ENCODE measurements at regions not wholly inside any gene's neighbourhood (a gene's known extent, or its start where the extent isn't known, plus 50 kb on each side); places are given as distances from the start of the nearest gene placed in this dataset.
A peak's percentile ranks its signal among the peaks of the same experiment; 100 is the strongest.

GRCh38 chr5:61252643-61252925 lies 79.5 kb upstream of the ZSWIM6 start:
- Histone ChIP-seq H3K27me3 (no peaks in the 10 kb centered on the region), H3K27ac (peak overlapping the region; percentile 46), H3K36me3 (no peaks in the 10 kb centered on the region), H3K4me1 (peaks cover 12% of the 10 kb centered on the region), H3K9me3 (replicated peaks) (no peaks in the 10 kb centered on the region), H3K4me3 (peak overlapping the region; percentile 50)
- DNase-seq, result peak; percentile 70 to 82

- Histone ChIP-seq H3K36me3 (no peaks in the 10 kb centered on the region), H3K4me3 (no peak overlapping the region), H3K27me3 (no peaks in the 10 kb centered on the region), H3K4me1 (peaks cover 12% of the 10 kb centered on the region), H3K9me3 (replicated peaks) (no peaks in the 10 kb centered on the region), H3K27ac (no peak overlapping the region)
- no peak for DNase-seq
Observed at GRCh38 chr5:61253547-61253946, 78.5 kb upstream of the ZSWIM6 start.

- H3K4me3 ChIP-seq, result no peak overlapping the region
- DNase-seq, result no peak
- no peaks in the 10 kb centered on the region for H3K9me3 ChIP-seq (replicated peaks)
- H3K4me1 ChIP-seq, result peaks cover 12% of the 10 kb centered on the region
- no peaks in the 10 kb centered on the region for H3K27me3 ChIP-seq
- no peaks in the 10 kb centered on the region for H3K36me3 ChIP-seq
- no peak overlapping the region for H3K27ac ChIP-seq
Observed at GRCh38 chr5:61254969-61255555, 77.0 kb upstream of the ZSWIM6 start.

GRCh38 chr5:61256474-61256873 lies 75.6 kb upstream of the ZSWIM6 start:
- peaks cover 12% of the 10 kb centered on the region for H3K4me1 ChIP-seq
- H3K36me3 ChIP-seq, result no peaks in the 10 kb centered on the region
- H3K9me3 ChIP-seq (replicated peaks), result no peaks in the 10 kb centered on the region
- DNase-seq, result no peak
- no peak overlapping the region for H3K4me3 ChIP-seq
- H3K27me3 ChIP-seq, result no peaks in the 10 kb centered on the region
- H3K27ac ChIP-seq, result no peak overlapping the region

- Histone ChIP-seq H3K9me3 (replicated peaks) (no peaks in the 10 kb centered on the region), H3K4me3 (no peak overlapping the region), H3K36me3 (no peaks in the 10 kb centered on the region), H3K4me1 (peaks cover 7% of the 10 kb centered on the region), H3K27ac (no peak overlapping the region), H3K27me3 (no peaks in the 10 kb centered on the region)
- DNase-seq, result no peak
Observed at GRCh38 chr5:61257421-61257820, 74.6 kb upstream of the ZSWIM6 start.

- H3K27me3 ChIP-seq, result no peaks in the 10 kb centered on the region
- H3K4me3 ChIP-seq, result no peak overlapping the region
- H3K36me3 ChIP-seq, result no peaks in the 10 kb centered on the region
- no peaks in the 10 kb centered on the region for H3K4me1 ChIP-seq
- H3K27ac ChIP-seq, result no peak overlapping the region
- DNase-seq, result no peak
- H3K9me3 ChIP-seq (replicated peaks), result no peaks in the 10 kb centered on the region
Observed at GRCh38 chr5:61261136-61261535, 70.9 kb upstream of the ZSWIM6 start.

- DNase-seq, result peak in 1 of 2 experiments; percentile 29
- Histone ChIP-seq H3K4me1 (no peaks in the 10 kb centered on the region), H3K36me3 (no peaks in the 10 kb centered on the region), H3K27ac (no peak overlapping the region), H3K9me3 (replicated peaks) (no peaks in the 10 kb centered on the region), H3K4me3 (no peak overlapping the region), H3K27me3 (no peaks in the 10 kb centered on the region)
Observed at GRCh38 chr5:61262080-61262479, 70.0 kb upstream of the ZSWIM6 start.

GRCh38 chr5:61263072-61263471 lies 69.0 kb upstream of the ZSWIM6 start:
- Histone ChIP-seq H3K4me1 (no peaks in the 10 kb centered on the region), H3K27me3 (no peaks in the 10 kb centered on the region), H3K4me3 (no peak overlapping the region), H3K9me3 (replicated peaks) (no peaks in the 10 kb centered on the region), H3K36me3 (no peaks in the 10 kb centered on the region), H3K27ac (no peak overlapping the region)
- DNase-seq, result no peak

GRCh38 chr5:61263561-61264272 lies 68.3 kb upstream of the ZSWIM6 start:
- DNase-seq, result no peak
- Histone ChIP-seq H3K27me3 (no peaks in the 10 kb centered on the region), H3K36me3 (no peaks in the 10 kb centered on the region), H3K4me1 (no peaks in the 10 kb centered on the region), H3K9me3 (replicated peaks) (no peaks in the 10 kb centered on the region), H3K27ac (no peak overlapping the region), H3K4me3 (no peak overlapping the region)

GRCh38 chr5:61264273-61264661 lies 67.8 kb upstream of the ZSWIM6 start:
- H3K36me3 ChIP-seq, result no peaks in the 10 kb centered on the region
- H3K27me3 ChIP-seq, result no peaks in the 10 kb centered on the region
- H3K27ac ChIP-seq, result no peak overlapping the region
- DNase-seq, result no peak
- H3K4me1 ChIP-seq, result no peaks in the 10 kb centered on the region
- no peak overlapping the region for H3K4me3 ChIP-seq
- H3K9me3 ChIP-seq (replicated peaks), result no peaks in the 10 kb centered on the region

GRCh38 chr5:61267116-61267515 lies 64.9 kb upstream of the ZSWIM6 start:
- Histone ChIP-seq H3K4me3 (no peak overlapping the region), H3K4me1 (no peaks in the 10 kb centered on the region), H3K27me3 (no peaks in the 10 kb centered on the region), H3K27ac (no peak overlapping the region), H3K36me3 (no peaks in the 10 kb centered on the region), H3K9me3 (replicated peaks) (no peaks in the 10 kb centered on the region)
- no peak for DNase-seq

- Histone ChIP-seq H3K9me3 (replicated peaks) (no peaks in the 10 kb centered on the region), H3K36me3 (no peaks in the 10 kb centered on the region), H3K27me3 (no peaks in the 10 kb centered on the region), H3K4me3 (no peak overlapping the region), H3K4me1 (peaks cover 3% of the 10 kb centered on the region; the same call in 1 of the 2 replicates), H3K27ac (no peak overlapping the region)
- no peak for DNase-seq
Observed at GRCh38 chr5:61268871-61269270, 63.2 kb upstream of the ZSWIM6 start.

GRCh38 chr5:61270510-61271165 lies 61.4 kb upstream of the ZSWIM6 start:
- no peak for DNase-seq
- no peaks in the 10 kb centered on the region for H3K9me3 ChIP-seq (replicated peaks)
- no peak overlapping the region for H3K27ac ChIP-seq
- H3K27me3 ChIP-seq, result no peaks in the 10 kb centered on the region
- peaks cover 3% of the 10 kb centered on the region; the same call in 1 of the 2 replicates for H3K4me1 ChIP-seq
- H3K36me3 ChIP-seq, result no peaks in the 10 kb centered on the region
- H3K4me3 ChIP-seq, result no peak overlapping the region

GRCh38 chr5:61272688-61273087 lies 59.4 kb upstream of the ZSWIM6 start:
- H3K4me1 ChIP-seq, result peaks cover 3% of the 10 kb centered on the region; the same call in 1 of the 2 replicates
- H3K36me3 ChIP-seq, result no peaks in the 10 kb centered on the region
- DNase-seq, result no peak
- no peak overlapping the region for H3K4me3 ChIP-seq
- no peaks in the 10 kb centered on the region for H3K9me3 ChIP-seq (replicated peaks)
- H3K27ac ChIP-seq, result no peak overlapping the region
- no peaks in the 10 kb centered on the region for H3K27me3 ChIP-seq

GRCh38 chr5:61273279-61273975 lies 58.6 kb upstream of the ZSWIM6 start:
- H3K36me3 ChIP-seq, result no peaks in the 10 kb centered on the region
- no peaks in the 10 kb centered on the region for H3K9me3 ChIP-seq (replicated peaks)
- no peaks in the 10 kb centered on the region for H3K27me3 ChIP-seq
- no peak overlapping the region for H3K27ac ChIP-seq
- no peak overlapping the region for H3K4me3 ChIP-seq
- H3K4me1 ChIP-seq, result peaks cover 3% of the 10 kb centered on the region; the same call in 1 of the 2 replicates
- DNase-seq, result no peak

Data from SJCRH30 (cell line).